ENCODE measurements at regions not wholly inside any gene's neighbourhood (a gene's known extent, or its start where the extent isn't known, plus 50 kb on each side); places are given as distances from the start of the nearest gene placed in this dataset.

GRCh38 chr13:70249332-70250064 is 141.2 kb upstream of the KLHL1 start:
- Histone ChIP-seq H3K9me3 (ENCODE audit: low read length) (no peaks in the 10 kb centered on the region), H3K36me3 (replicated peaks in 1 of 2; ENCODE audit: control insufficient read depth in 1 of 2, insufficient read depth in 2 of 2, low read length in 2 of 2) (no peaks in the 10 kb centered on the region), H4K20me1 (ENCODE audit: insufficient read depth, low read length) (no peaks in the 10 kb centered on the region), H3K4me1 (ENCODE audit: insufficient read depth, low read length) (peaks cover 23% of the 10 kb centered on the region), H3K27me3 (ENCODE audit: control insufficient read depth in 1 of 2, insufficient read depth in 2 of 2, low read length in 2 of 2) (no peaks in the 10 kb centered on the region), H3K4me3 (replicated peaks in 1 of 3; ENCODE audit: insufficient read depth in 1 of 3, low read depth in 2 of 3, low read length in 3 of 3) (no peak overlapping the region), H3K9ac (ENCODE audit: insufficient read depth, low read depth, low read length) (no peak overlapping the region), H2AFZ (ENCODE audit: low read length) (no peak overlapping the region), H3K27ac (ENCODE audit: extremely low read length, insufficient read depth, low read length) (no peak overlapping the region), H3K79me2 (ENCODE audit: insufficient read depth, low read length) (no peaks in the 10 kb centered on the region), H3K4me2 (ENCODE audit: low read depth, low read length) (no peak overlapping the region)
- peak; percentile 87 for DNase-seq (ENCODE audit: low spot score)
- POLR2A ChIA-PET: no interaction called here
- in situ Hi-C loops (cut with HindIII; ENCODE audit: extremely low pct_ligation_motif_present, low pct_unique_long_range_greater_than_20kb): no loop called here
- no TSS peak for BruUV-seq (replicated peaks)
- FAIRE-seq: peak; percentile 12
- WGBS (ENCODE audit: low lambda C conversion rate): 46% methylated on average over 8 of the region's 8 CpGs
- CTCF ChIA-PET (ENCODE audit: low intra/inter-chr PET ratio, low total read pairs): no interaction called here
- ATAC-seq: peak; percentile 100
- intact Hi-C loops (cut with micrococcal nuclease; ENCODE audit: unreplicated experiment): no loop called here
- no peak for TF ChIP-seq SNAI1 (CRISPR knock-in tag; IDR thresholded peaks at IDR 0.05; ENCODE audit: borderline replicate concordance)
- TF ChIP-seq ZBTB3 (CRISPR knock-in tag; IDR thresholded peaks at IDR 0.05; ENCODE audit: borderline replicate concordance, low read depth): no peak
- TF ChIP-seq JUNB (CRISPR knock-in tag; IDR thresholded peaks at IDR 0.05; ENCODE audit: borderline replicate concordance): peak; percentile 76; the same call in 1 of the 2 replicates
- TF ChIP-seq MAX (IDR thresholded peaks at IDR 0.05): no peak
- TF ChIP-seq ZNF205 (CRISPR knock-in tag; IDR thresholded peaks at IDR 0.05): no peak
- TF ChIP-seq FOXA1 (IDR thresholded peaks at IDR 0.05): no peak
- TF ChIP-seq FOXA1 (CRISPR knock-in tag; IDR thresholded peaks at IDR 0.05): peak; percentile 80
- no peak for TF ChIP-seq FOXO4 (CRISPR knock-in tag; conservative IDR thresholded peaks at IDR 0.05)
- TF ChIP-seq ZNF749 (CRISPR knock-in tag; IDR thresholded peaks at IDR 0.05; ENCODE audit: borderline replicate concordance): no peak
- TF ChIP-seq, protein P1, sequence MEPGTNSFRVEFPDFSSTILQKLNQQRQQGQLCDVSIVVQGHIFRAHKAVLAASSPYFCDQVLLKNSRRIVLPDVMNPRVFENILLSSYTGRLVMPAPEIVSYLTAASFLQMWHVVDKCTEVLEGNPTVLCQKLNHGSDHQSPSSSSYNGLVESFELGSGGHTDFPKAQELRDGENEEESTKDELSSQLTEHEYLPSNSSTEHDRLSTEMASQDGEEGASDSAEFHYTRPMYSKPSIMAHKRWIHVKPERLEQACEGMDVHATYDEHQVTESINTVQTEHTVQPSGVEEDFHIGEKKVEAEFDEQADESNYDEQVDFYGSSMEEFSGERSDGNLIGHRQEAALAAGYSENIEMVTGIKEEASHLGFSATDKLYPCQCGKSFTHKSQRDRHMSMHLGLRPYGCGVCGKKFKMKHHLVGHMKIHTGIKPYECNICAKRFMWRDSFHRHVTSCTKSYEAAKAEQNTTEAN (CRISPR knock-in tag; conservative IDR thresholded peaks at IDR 0.05): no peak
- no peak for TF ChIP-seq REXO4 (CRISPR knock-in tag; IDR thresholded peaks at IDR 0.05; ENCODE audit: borderline replicate concordance)
- TF ChIP-seq, protein P2, sequence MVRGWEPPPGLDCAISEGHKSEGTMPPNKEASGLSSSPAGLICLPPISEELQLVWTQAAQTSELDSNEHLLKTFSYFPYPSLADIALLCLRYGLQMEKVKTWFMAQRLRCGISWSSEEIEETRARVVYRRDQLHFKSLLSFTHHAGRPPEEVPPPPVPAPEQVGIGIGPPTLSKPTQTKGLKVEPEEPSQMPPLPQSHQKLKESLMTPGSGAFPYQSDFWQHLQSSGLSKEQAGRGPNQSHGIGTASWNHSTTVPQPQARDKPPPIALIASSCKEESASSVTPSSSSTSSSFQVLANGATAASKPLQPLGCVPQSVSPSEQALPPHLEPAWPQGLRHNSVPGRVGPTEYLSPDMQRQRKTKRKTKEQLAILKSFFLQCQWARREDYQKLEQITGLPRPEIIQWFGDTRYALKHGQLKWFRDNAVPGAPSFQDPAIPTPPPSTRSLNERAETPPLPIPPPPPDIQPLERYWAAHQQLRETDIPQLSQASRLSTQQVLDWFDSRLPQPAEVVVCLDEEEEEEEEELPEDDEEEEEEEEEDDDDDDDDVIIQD (CRISPR knock-in tag; IDR thresholded peaks at IDR 0.05; ENCODE audit: low read depth): 0 out of 2 replicates have a peak, but pooled peaks have one; percentile 19
- TF ChIP-seq, protein P3, sequence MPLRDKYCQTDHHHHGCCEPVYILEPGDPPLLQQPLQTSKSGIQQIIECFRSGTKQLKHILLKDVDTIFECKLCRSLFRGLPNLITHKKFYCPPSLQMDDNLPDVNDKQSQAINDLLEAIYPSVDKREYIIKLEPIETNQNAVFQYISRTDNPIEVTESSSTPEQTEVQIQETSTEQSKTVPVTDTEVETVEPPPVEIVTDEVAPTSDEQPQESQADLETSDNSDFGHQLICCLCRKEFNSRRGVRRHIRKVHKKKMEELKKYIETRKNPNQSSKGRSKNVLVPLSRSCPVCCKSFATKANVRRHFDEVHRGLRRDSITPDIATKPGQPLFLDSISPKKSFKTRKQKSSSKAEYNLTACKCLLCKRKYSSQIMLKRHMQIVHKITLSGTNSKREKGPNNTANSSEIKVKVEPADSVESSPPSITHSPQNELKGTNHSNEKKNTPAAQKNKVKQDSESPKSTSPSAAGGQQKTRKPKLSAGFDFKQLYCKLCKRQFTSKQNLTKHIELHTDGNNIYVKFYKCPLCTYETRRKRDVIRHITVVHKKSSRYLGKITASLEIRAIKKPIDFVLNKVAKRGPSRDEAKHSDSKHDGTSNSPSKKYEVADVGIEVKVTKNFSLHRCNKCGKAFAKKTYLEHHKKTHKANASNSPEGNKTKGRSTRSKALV (CRISPR knock-in tag; IDR thresholded peaks at IDR 0.05): no peak
- no peak for TF ChIP-seq AGO2 (optimal IDR thresholded peaks at IDR 0.05; ENCODE audit: low read depth, low read length)
- TF ChIP-seq GATAD2A (CRISPR knock-in tag; IDR thresholded peaks at IDR 0.05): 0 out of 2 replicates have a peak, but pooled peaks have one; percentile 24
- no peak for TF ChIP-seq HNF1B (CRISPR knock-in tag; IDR thresholded peaks at IDR 0.05)
